ENCODE measurements at regions not wholly inside any gene's neighbourhood (a gene's known extent, or its start where the extent isn't known, plus 50 kb on each side); places are given as distances from the start of the nearest gene placed in this dataset.

GRCh38 chr6:155549928-155550327, 94.3 kb upstream of the NOX3 start (continued):
- TF ChIP-seq CHD2 (IDR thresholded peaks at IDR 0.05; ENCODE audit: low read length, partially characterized antibody) (no peak), BHLHE40 (IDR thresholded peaks at IDR 0.05; ENCODE audit: low read depth, low read length) (no peak), EP300 (IDR thresholded peaks at IDR 0.05) (no peak), REST (IDR thresholded peaks at IDR 0.05) (no peak)

GRCh38 chr6:155549028-155549798, 93.6 kb upstream of the NOX3 start:
- WGBS (ENCODE audit: missing lambda C conversion rate): 59% methylated on average over 9 of the region's 9 CpGs
- no peak for FAIRE-seq
- Histone ChIP-seq H3K4me1 (no peaks in the 10 kb centered on the region), H3K9me3 (no peaks in the 10 kb centered on the region), H3K4me2 (no peak overlapping the region), H3K27ac (no peak overlapping the region), H3K4me3 (no peak overlapping the region)
- DNase-seq (ENCODE audit: low read depth in 1 of 2, low spot score in 1 of 2): no peak
- CTCF ChIA-PET: no interaction called here
- no peak for TF ChIP-seq SMC3 (IDR thresholded peaks at IDR 0.05)
- ATAC-seq: no peak
- POLR2A ChIA-PET: no interaction called here

- ChIA-PET CTCF (no interaction called here), POLR2A (no interaction called here)
- 81% methylated on average over 4 of the region's 4 CpGs for WGBS (ENCODE audit: missing lambda C conversion rate)
- no peak overlapping the region for H3K27ac ChIP-seq
- H3K4me3 ChIP-seq: no peak overlapping the region
- H3K9me3 ChIP-seq: no peaks in the 10 kb centered on the region
- H3K4me1 ChIP-seq: no peaks in the 10 kb centered on the region
- DNase-seq (ENCODE audit: low read depth in 1 of 2, low spot score in 1 of 2) (no peak), ATAC-seq (no peak), FAIRE-seq (no peak)
- TF ChIP-seq CHD4 (IDR thresholded peaks at IDR 0.05; ENCODE audit: borderline replicate concordance) (no peak), ATOH8 (CRISPR knock-in tag; IDR thresholded peaks at IDR 0.05; ENCODE audit: low read depth) (no peak), HEYL (CRISPR knock-in tag; IDR thresholded peaks at IDR 0.05) (no peak), FOXS1 (CRISPR knock-in tag; IDR thresholded peaks at IDR 0.05) (no peak), USF2 (IDR thresholded peaks at IDR 0.05) (no peak), EP300 (IDR thresholded peaks at IDR 0.05) (no peak), GATA3 (IDR thresholded peaks at IDR 0.05; ENCODE audit: borderline replicate concordance) (no peak), FOSL2 (IDR thresholded peaks at IDR 0.05) (no peak), FOSL2 (CRISPR knock-in tag; IDR thresholded peaks at IDR 0.05) (no peak), SREBF2 (IDR thresholded peaks at IDR 0.05) (no peak), MAZ (IDR thresholded peaks at IDR 0.05; ENCODE audit: borderline replicate concordance, low read depth, low read length) (no peak), SMC3 (IDR thresholded peaks at IDR 0.05) (no peak), NR3C1 (IDR thresholded peaks at IDR 0.05) (no peak), POLR2A (IDR thresholded peaks at IDR 0.05; ENCODE audit: low read length) (no peak), BHLHE40 (IDR thresholded peaks at IDR 0.05; ENCODE audit: low read depth, low read length) (no peak)
- H3K4me2 ChIP-seq: no peak overlapping the region
Observed at GRCh38 chr6:155548576-155548975, 92.9 kb upstream of the NOX3 start.

GRCh38 chr6:155544677-155545076, 89.0 kb upstream of the NOX3 start:
- ChIA-PET CTCF (no interaction called here), POLR2A (no interaction called here)
- Histone ChIP-seq H3K4me3 (no peak overlapping the region), H3K9me3 (no peaks in the 10 kb centered on the region), H3K27ac (no peak overlapping the region), H3K4me1 (no peaks in the 10 kb centered on the region), H3K4me2 (no peak overlapping the region)
- 81% methylated on average over 2 of the region's 2 CpGs for WGBS (ENCODE audit: missing lambda C conversion rate)
- no peak for TF ChIP-seq NR3C1 (IDR thresholded peaks at IDR 0.05)
- ATAC-seq: no peak
- FAIRE-seq: no peak
- DNase-seq (ENCODE audit: low read depth in 1 of 2, low spot score in 1 of 2): no peak

Measured in A549 (cell line).